PC-3 (cell line): ENCODE measurements at regions not wholly inside any gene's neighbourhood (a gene's known extent, or its start where the extent isn't known, plus 50 kb on each side); places are given as distances from the start of the nearest gene placed in this dataset.

Experiments used
- ATAC-seq: fragments of 200-7000 bp; cut with Tn5 transposase; 2 replicates; pipeline ENCODE4 v1.9.1; 2020; ENCODE audit warnings: mild to moderate bottlenecking, moderate library complexity
- BruUV-seq: library from RNA; stranded (reverse); fragments of 400-500 nt; replicated peaks from 2 replicates; lab custom pipeline; 2021; lab: Mats Ljungman, UMichigan
- CTCF ChIA-PET: fragments of 300-600 bp; sonication (Branson Sonifier 250); formaldehyde crosslinking; loops from one replicate; lab custom pipeline; 2022; ENCODE audit warnings: antibody characterized with exemption; lab: Charles Lee
- POLR2A ChIA-PET: fragments of 300-600 bp; sonication (Branson Sonifier 250); formaldehyde crosslinking; loops from one replicate; lab custom pipeline; 2022; ENCODE audit warnings: antibody characterized with exemption; ENCODE audit not compliant: unreplicated experiment; lab: Charles Lee
- DNase-seq: peaks from one replicate; pipeline ENCODE4 v3.0.0-alpha.2; 2015
- H2AFZ ChIP-seq: fragments of 300-600 bp; sonication (generic); 2 replicates; pipeline ENCODE4 v1.6.0; 2016; ENCODE audit warnings: antibody characterized with exemption, low read length
- H3F3A ChIP-seq: fragments of 300-600 bp; sonication (generic); one replicate; pipeline ENCODE4 v1.6.0; 2017; ENCODE audit warnings: antibody characterized with exemption, low read length, control low read depth, mild to moderate bottlenecking; ENCODE audit not compliant: unreplicated experiment
- H3K27ac ChIP-seq: fragments of 300-600 bp; sonication (generic); 2 replicates; pipeline ENCODE4 v1.5.1; 2016; ENCODE audit warnings: mild to moderate bottlenecking, low read length
- H3K27me3 ChIP-seq: fragments of 300-600 bp; sonication (generic); 2 replicates; pipeline ENCODE4 v1.6.1; 2016; ENCODE audit warnings: low read length, mixed read lengths
- H3K36me3 ChIP-seq: fragments of 300-600 bp; sonication (generic); 2 replicates; pipeline ENCODE4 v1.6.1; 2016; ENCODE audit warnings: low read depth, mixed run types, low read length, mixed read lengths
- H3K4me1 ChIP-seq: fragments of 300-600 bp; sonication (generic); 2 replicates; pipeline ENCODE4 v1.5.1; 2016; ENCODE audit warnings: low read length; ENCODE audit not compliant: insufficient read depth
- H3K4me2 ChIP-seq: fragments of 300-600 bp; sonication (generic); 2 replicates; pipeline ENCODE4 v1.6.0; 2016; ENCODE audit warnings: low read length
- H3K4me3 ChIP-seq: fragments of 300-600 bp; sonication (generic); 2 replicates; pipeline ENCODE4 v1.5.1; 2016; ENCODE audit warnings: mild to moderate bottlenecking, low read length, mixed read lengths
- H3K79me2 ChIP-seq: fragments of 300-600 bp; sonication (generic); 2 replicates; pipeline ENCODE4 v1.6.1; 2017; ENCODE audit warnings: low read length, mixed read lengths
- H3K9ac ChIP-seq: fragments of 300-600 bp; sonication (generic); 2 replicates; pipeline ENCODE4 v1.6.0; 2016; ENCODE audit warnings: mild to moderate bottlenecking, low read length
- H3K9me2 ChIP-seq: fragments of 300-600 bp; sonication (generic); replicated peaks from 2 replicates; pipeline ENCODE4 v1.6.1; 2016; ENCODE audit warnings: mixed run types, low read length, mixed read lengths
- H3K9me3 ChIP-seq: fragments of 300-600 bp; sonication (generic); 2 replicates; pipeline ENCODE4 v1.6.1; 2016; ENCODE audit warnings: low read length, mixed read lengths
- H4K20me1 ChIP-seq: fragments of 300-600 bp; sonication (generic); 2 replicates; pipeline ENCODE4 v1.6.1; 2016; ENCODE audit warnings: low read length, mixed read lengths
- CTCF ChIP-seq: fragments of 300-600 bp; sonication (generic); conservative IDR thresholded peaks from 2 replicates; pipeline ENCODE4 v1.5.1; 2017; ENCODE audit warnings: antibody characterized with exemption, low read depth, mild to moderate bottlenecking, low read length
- EZH2 ChIP-seq: fragments of 300-600 bp; sonication (generic); IDR thresholded peaks from one replicate; pipeline ENCODE4 v1.6.1; 2017; ENCODE audit warnings: antibody characterized with exemption, mild to moderate bottlenecking, low read length; ENCODE audit not compliant: unreplicated experiment
- EZH2phosphoT487 ChIP-seq: fragments of 300-600 bp; sonication (generic); IDR thresholded peaks from 2 replicates; pipeline ENCODE4 v1.6.1; 2018; ENCODE audit warnings: mild to moderate bottlenecking, antibody characterized with exemption, low read length, borderline replicate concordance
- intact Hi-C: fragments of 100-400 bp; cut with micrococcal nuclease; formaldehyde crosslinking; loops from 2 replicates; pipeline ENCODE4 v1.9.0; 2023

DNA sequence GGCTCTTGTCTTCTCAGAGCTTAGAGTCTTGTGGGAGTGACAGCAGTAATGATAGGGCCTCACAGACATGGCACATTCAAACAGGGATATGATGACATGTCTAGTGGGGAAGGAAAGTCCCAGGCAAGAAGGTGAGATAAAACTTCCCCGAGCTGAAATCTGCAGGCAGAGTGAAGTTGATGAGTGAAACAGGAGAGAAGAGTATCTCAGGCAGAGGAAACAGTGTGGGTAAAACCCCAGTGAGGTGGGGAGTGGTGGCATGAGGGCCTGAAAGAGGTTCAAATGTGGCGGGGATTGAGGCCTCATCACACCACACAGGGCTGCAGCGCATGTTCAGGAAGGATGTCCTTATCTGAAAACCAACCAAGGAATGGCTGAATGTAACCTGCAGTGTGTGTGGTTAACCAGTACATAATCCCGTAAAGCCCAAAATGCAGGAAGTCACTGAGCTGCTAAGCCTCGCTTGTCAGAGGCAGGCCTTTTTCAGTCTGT is 153.8 kb upstream of the E2F8 start:
- DNase-seq (no peak), ATAC-seq (no peak)
- ChIA-PET POLR2A (no interaction called here), CTCF (no interaction called here)
- H3K4me3 ChIP-seq, result no peak overlapping the region
- H3K27ac ChIP-seq, result no peak overlapping the region
- no peaks in the 10 kb centered on the region for H3K9me2 ChIP-seq
- no peak overlapping the region for H2AFZ ChIP-seq
- H4K20me1 ChIP-seq, result no peaks in the 10 kb centered on the region
- no TSS peak for BruUV-seq
- H3K79me2 ChIP-seq, result no peaks in the 10 kb centered on the region
- no peaks in the 10 kb centered on the region for H3K36me3 ChIP-seq
- intact Hi-C loops, result no loop called here
- no peaks in the 10 kb centered on the region for H3F3A ChIP-seq
- H3K4me1 ChIP-seq, result peaks cover 17% of the 10 kb centered on the region
- H3K9me3 ChIP-seq, result no peaks in the 10 kb centered on the region
- no peak for TF ChIP-seq EZH2
- TF ChIP-seq EZH2phosphoT487, result no peak
- no peak for TF ChIP-seq CTCF
- no peak overlapping the region for H3K4me2 ChIP-seq
- no peaks in the 10 kb centered on the region for H3K27me3 ChIP-seq
- H3K9ac ChIP-seq, result no peak overlapping the region

- H3K79me2 ChIP-seq, result no peaks in the 10 kb centered on the region
- no peak overlapping the region for H3K27ac ChIP-seq
- H3K36me3 ChIP-seq, result no peaks in the 10 kb centered on the region
- H3K4me2 ChIP-seq, result no peak overlapping the region
- H3K9me3 ChIP-seq, result no peaks in the 10 kb centered on the region
- H3F3A ChIP-seq, result no peaks in the 10 kb centered on the region
- intact Hi-C loops, result no loop called here
- DNase-seq (no peak), ATAC-seq (no peak)
- H2AFZ ChIP-seq, result no peak overlapping the region
- no TSS peak for BruUV-seq
- H4K20me1 ChIP-seq, result no peaks in the 10 kb centered on the region
- H3K9ac ChIP-seq, result no peak overlapping the region
- TF ChIP-seq CTCF, result no peak
- TF ChIP-seq EZH2, result no peak
- no peak for TF ChIP-seq EZH2phosphoT487
- ChIA-PET POLR2A (no interaction called here), CTCF (no interaction called here)
- H3K9me2 ChIP-seq, result no peaks in the 10 kb centered on the region
- H3K27me3 ChIP-seq, result no peaks in the 10 kb centered on the region
- peaks cover 10% of the 10 kb centered on the region for H3K4me1 ChIP-seq
- no peak overlapping the region for H3K4me3 ChIP-seq
Measured at GRCh38 chr11:19393941-19394340, 153.2 kb upstream of the E2F8 start.

GRCh38 chr11:19392847-19393518 is 152.2 kb upstream of the E2F8 start:
- Histone ChIP-seq H3K4me1 (peaks cover under 1% of the 10 kb centered on the region; the same call in 1 of the 2 replicates), H4K20me1 (no peaks in the 10 kb centered on the region), H3K9me2 (no peaks in the 10 kb centered on the region; the same call in 1 of the 2 replicates), H3K36me3 (no peaks in the 10 kb centered on the region), H3K4me2 (no peak overlapping the region), H3K9ac (no peak overlapping the region), H3K9me3 (no peaks in the 10 kb centered on the region), H3K79me2 (no peaks in the 10 kb centered on the region), H3K27me3 (no peaks in the 10 kb centered on the region), H3F3A (no peaks in the 10 kb centered on the region), H3K27ac (no peak overlapping the region), H2AFZ (no peak overlapping the region), H3K4me3 (no peak overlapping the region)
- intact Hi-C loops, result no loop called here
- DNase-seq, result no peak
- TF ChIP-seq EZH2 (no peak), EZH2phosphoT487 (no peak), CTCF (no peak)
- CTCF ChIA-PET, result no interaction called here
- POLR2A ChIA-PET, result no interaction called here
- BruUV-seq, result no TSS peak
- ATAC-seq, result no peak
